Cerebellar cortex (tissue), 1 donor: ENCODE measurements at regions not wholly inside any gene's neighbourhood (a gene's known extent, or its start where the extent isn't known, plus 50 kb on each side); places are given as distances from the start of the nearest gene placed in this dataset.

Experiments
- DNase-seq: peaks from one replicate; pipeline ENCODE4 v3.0.0-alpha.2; 2015; ENCODE audit warnings: low spot score

DNA sequence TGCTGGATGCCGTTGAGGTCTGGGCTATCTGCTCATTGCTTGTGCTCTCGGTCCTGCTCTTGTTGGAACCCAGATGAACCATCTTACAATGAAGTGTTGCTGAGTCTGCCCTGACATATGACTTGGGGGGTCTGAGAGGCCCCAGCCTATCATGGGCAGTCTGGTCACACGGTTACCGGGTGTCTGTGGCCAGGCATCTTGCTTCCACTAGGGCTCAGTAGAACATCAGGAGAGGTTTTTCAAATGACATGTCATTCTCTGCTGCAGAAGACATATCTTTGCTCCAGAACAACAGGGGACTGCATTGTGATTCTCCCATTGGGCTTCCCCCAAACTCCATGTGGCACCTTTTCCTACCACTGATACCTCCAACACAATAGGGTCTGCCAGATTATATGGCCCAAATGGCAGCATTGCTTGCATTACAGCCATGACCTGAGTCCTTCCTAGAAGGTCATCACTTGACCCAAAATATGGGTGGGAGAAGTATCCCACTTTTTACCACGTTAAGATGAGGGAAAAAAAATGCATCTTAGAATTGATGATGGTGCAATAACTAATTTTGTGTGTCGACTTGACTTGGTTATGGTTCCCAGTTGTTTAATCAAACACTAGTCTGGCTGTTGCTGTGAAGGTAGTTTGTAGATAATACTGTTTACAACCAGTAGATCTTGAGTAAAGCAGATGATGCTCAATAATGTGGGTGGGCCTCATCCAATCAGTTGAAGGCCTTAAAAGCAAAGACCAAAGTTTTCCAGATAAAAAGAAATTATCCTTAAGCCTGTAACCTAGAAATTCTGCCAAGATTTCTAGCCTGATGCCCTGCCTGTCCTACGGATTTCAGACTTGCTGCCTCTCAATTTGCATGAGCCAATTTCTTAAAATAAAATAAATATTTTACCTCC lies 241.0 kb downstream of the QKI start:
- DNase-seq = no peak

DNA sequence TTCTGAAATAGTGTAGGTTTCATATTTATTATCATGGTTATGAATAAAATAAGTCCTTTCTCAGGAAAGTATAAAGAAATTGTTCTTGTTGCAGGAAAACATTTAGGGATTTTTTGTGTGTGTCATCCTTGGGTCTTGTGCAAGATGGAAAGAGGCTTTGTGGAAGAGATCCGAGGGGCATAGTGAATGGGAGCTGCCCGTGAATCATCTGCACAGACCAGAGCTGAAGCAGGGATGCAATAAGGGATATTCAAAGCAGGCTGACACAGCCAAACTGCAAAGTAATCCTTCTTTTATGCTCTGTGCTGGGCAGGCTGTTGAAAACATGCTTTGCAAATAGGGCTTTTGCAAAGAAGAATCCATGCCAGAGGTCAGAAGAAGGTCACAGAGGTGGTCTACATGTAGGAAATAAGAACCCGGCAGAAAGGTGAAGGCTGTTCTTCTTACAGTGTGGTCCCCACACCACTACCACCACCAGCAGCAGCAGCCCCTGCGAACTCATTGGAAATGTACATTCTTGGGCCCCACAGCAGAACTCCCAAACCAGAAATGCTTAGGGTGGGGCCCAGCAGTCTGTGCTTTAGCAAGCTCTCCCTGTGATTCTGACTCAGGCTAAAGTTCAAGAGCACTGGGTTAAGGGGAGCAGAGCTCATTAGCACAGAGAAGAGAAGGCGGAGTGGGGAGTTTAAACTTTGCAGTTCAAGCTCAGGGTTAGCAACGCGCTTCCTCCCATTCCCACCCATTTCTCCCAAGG lies 237.6 kb downstream of the QKI start:
- DNase-seq = no peak

DNA sequence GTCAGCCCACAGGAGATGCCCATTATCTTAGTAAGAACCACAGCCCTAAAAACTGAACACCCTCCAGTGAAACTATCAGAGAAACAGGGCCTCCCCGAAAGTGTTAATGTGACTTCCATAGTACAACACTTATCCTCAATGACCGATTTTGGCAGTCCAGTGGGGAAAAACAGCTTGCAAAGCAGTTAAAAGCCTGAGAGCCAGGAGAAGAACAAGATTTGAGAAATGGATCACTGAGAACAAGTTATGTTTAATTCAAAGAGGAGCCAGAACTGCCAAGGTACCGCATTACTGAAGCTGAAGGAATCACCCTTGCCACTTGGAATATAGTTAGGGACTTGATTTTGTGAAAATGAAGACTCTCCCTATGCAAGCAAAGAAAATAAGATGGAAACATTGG lies 236.9 kb downstream of the QKI start:
- DNase-seq = no peak

DNA sequence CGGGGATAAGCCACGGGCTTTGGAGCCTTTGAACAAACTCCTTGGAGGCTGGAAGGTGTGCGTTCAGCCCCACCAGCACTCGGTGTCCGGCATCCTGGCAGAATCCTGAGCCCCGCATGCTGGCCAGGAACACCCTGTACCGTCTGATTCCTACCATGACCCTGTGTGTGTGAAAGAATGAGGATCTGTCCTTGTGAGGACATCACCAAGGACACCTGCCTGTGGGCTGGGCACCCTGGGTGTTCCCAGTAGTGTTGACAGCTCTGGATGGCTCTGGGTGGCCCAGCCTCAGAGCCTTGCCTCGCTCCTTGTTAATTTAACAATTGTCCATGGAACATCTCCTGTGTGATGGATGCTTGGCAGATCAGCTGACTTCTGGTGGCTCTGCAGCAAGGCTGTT lies 234.3 kb downstream of the QKI start:
- DNase-seq = no peak

DNA sequence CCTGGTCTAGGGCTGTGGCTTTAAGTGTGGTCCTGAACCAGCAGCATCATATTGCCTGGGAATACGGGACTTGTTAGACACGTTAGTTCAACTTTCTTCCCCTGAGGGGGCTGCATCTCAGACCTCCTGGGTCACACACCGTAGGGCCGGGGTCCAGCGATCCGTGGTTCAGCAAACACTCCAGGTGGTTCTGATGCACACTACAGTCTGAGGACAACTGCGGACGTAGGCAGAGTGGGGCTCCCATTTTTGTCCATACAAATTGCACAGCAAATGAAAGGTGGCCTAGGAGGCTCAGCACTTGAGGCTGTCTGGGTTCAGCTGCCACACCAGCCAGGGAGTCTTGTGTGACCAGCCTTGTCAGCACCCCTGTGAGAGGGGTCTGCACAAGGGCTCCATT lies 233.1 kb downstream of the QKI start:
- no peak for DNase-seq

DNA sequence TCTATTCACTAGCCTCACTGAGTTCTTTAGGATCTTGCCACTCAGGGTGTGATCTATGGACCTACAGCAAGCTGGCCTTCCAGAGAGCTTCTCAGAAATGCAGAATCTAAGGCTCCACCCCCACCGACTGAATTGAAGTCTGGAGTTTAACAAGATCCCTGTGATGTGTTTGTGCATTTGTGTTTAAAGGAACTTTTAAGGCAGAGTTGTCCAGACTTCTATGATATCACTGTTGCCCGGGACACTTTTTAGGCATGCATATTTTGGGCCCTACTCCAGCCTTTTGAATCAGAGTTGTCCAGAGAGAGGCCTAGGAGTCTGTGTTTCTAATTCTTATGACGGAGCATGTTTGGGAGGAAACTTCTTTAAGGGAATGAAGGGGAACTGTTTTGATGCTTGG lies 232.3 kb downstream of the QKI start:
- DNase-seq = no peak

DNA sequence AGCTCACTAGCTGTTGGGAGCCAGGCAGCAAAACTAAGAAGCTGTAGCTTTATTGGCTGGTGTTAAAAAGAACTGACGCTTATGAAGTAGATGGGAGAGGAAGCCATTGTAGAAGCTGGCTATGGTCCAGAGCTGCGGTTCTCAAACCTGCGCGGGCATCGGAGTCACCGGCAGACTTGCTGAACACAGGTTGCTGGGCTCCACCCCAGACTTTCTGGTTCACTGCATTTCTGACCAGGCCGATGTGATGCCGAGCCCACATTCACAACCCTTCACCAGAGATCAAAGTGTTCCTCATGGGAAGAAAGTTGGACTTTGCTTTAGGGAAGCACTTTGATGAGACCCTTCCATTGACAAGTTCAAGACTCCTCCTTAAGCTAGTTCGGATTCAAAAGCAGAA lies 231.6 kb downstream of the QKI start:
- DNase-seq = no peak

DNA sequence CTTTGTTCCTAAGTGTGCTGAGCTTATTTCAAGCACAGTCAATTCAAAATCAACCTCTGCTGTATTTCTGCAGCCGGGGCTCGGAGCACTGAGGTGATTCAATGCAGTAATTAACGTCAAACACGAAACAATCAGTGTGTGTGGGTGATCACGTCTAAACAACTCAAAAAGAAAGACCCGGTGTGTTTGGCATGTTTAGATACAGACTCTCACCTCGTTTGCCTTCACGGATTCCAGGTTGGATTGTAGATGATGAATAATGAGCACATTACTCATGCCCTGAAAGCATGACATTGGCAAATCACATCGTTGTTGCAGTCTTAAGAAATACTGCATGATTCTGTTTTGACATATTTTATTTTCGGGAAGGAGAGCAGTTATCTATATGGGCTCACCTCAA lies 231.0 kb downstream of the QKI start:
- no peak for DNase-seq

DNA sequence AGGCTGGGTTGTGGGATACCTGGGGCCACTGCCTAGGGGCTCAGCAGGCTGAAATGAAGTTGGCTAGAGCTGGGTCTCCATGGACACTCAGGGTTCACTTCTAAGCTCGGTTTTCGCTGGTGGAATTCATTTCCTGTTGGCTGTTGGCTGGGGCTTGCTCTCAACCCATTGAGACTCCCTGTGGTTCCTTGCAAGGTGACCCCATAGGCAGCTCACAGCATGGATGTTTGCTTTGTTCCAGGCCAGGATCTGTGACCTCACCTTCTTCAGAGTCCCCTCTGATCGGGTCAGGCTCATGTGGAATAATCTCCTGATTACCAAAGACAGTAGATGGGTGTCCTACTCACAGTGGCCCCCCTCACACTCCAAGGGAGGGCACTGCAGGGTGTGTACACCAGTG lies 229.3 kb downstream of the QKI start:
- DNase-seq = no peak

DNA sequence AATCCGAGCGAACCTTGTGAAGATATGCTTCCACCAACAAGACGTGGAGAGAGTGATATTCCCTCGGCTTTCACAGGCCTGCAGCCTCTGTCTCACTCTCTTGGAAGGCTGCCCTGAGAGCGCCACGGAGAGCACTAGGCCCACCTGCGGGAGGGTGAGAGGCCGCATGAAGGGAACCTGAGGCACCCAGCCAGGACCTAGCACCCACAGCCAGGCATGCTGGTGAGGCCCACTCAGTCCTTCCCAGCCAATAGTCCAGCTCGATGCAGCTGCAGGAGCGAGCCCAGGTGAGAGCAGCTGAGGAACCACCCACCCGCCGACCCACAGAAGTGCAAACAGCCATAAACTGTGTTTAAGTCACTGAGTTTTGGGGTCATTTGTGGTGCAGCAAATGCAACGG lies 227.2 kb downstream of the QKI start:
- DNase-seq = no peak

DNA sequence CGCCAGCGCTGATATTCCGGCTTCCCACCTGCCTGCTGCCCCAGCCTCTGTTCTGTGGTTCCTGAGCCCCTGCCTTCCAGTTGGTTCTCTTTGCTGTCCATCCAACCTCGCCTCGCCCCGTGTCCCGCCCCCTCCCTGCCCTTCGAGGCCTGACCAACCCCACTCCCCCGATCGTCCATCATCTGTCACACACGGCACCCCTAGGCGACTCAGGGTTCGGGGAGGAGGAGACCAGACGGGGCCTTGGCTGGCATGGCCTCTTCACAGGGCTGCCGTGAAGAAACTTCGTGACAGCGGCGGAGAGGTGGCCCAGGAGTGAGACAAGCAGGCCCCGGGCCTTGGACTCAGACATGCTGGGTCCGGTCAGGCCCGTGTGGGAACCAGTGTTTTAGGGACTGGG lies 226.1 kb downstream of the QKI start:
- DNase-seq = no peak

DNA sequence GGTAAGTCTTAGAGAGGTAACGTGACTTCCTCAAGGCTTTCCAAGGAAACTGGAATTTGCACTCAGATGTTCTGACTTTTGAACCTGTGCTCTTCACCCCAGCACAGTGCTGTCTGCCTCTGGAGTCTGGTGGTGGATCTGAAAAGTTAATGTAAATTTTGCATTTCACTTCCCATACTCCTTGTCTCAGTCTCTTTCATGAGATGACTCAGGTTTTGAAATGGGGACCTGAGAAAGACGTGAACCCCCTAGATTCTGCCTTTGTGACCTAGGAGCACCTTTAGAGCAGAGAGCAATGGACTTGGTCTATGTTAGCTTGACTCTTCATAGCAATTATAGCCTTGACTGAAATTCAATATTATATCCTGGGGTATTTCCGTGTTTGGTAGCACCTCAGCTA lies 223.0 kb downstream of the QKI start:
- DNase-seq = no peak

DNA sequence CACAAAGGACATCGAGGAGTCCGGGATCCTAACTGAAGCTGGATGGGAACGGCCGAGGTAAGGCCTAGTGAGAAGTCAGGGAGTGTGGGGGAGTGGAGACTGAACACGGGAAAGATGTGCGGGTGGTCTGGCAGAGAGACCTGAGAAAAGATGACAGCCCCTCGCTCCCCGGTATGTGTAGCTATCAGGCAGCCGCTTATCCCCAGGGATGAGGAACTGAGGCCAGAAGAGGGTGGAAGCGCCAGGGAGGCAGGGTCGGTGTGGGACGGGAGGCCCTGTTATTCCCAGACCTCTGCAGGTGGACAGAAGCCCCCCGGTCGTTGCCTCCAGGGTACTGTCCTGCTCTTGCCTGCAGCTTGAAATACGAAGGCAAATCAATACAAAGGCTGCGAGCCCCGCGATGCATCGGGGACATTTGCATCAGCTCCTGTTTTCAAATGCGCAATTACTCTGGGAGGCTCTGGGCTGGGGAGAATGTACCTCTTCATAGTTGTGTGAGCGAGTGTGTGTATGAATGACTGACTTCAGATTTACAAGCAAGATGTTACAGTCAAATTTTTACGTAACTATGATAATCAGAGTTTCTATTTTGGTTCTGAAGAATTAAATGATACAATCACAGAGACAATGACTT lies 221.3 kb downstream of the QKI start:
- DNase-seq = no peak

DNA sequence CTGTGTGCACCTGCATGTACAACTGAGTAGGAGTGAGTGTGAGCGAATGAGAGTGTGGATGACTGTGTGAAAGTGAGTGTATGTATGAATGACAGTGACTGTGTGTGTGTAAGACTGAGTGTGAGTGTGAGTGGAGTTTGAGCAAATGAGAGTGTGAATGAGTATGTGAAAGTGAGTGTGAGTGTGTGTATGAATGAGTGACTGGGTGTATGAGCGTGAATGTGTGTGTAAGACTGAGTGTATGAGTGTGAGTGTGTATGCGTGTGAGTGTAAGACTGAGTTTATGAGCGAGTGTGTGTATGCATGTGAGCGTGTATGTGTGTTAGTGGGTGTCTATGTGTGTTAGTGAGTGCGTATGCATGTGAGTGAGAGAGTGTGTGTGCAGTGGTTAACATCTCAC lies 220.8 kb downstream of the QKI start:
- no peak for DNase-seq

DNA sequence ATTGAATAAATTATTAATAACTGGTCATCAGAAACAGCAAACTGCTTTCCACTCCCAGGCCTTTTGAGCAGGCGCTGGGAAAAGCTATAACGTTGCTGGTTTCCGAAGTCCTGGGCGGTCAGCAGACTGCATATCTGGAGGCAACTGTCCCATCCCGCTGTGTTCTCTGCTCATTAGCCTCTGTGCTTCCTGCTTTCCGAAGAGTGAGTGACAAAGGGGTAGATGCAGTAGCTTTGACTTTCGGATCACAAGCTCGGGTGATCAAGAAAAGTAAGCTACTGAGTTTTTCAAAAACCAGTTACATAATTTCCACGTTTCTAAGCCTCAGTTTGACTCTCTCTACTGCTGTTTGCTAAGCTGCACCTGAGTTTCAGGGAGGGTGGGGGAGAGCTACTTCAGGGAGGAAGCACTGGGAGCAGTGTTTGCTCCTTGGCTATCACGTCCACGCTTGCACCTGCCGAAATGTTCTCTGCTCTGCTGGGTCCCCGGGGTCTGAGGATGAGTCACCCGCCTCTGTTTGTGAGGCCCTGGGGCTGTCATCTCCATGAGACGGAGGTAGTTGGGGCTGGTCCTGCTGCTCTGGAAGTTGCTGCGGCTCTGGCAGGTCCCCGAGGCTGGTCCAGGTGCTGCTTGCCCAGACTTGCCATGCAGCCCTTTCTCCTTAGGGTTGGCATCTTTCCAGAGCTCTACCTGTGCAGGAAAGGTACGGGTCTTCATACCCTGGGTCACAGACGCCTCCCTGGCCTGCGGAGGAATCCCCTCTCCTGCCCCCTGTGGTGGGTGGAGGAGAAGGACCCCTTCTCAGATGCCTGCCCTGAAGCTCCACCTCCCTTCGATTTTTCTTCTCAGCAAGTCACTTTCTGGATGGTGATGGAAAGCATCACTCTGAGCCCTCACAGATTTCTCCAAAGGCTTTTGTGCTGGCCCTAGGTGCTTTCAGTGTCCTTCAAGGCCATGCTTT lies 220.0 kb downstream of the QKI start:
- DNase-seq = no peak

DNA sequence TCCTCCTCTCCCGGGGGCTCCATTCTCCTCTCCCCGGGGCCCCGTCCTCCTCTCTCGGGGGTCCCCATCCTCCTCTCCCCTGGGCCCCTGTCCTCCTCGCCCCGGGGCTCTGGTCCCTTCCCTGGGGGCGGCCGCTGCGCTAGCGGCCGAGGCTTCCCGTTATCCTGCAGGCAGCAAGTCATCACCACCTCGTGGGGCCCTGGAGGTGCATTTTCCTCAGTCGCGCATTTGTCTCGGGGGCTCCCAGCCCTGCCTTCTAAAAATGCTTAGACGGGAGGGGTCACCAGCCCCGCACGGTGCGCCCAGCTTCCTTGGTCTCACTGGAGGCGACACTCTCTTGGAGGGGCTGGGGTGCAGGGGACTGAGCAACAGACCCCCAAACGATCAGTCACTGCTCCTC lies 216.5 kb downstream of the QKI start:
- DNase-seq = no peak

DNA sequence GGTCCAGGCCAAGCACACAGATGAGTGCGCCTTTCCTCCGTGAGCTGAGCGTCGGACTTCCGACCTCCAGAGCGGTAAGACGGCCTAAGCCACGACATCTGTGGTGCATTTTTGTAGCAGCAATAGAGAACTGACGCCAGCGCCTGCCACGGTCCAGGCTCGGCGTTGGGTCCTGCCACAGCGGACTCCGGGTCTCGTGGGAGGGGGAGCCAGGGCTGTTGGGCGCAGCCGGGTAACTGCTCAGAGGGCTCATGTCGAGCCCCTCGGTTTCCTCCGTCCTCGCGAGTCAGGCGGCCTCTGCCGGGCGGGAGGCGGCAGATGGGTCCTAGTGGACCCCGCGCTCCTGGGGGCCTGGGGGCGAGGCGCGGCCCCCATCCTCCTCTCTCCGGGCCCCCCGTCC lies 216.1 kb downstream of the QKI start:
- no peak for DNase-seq

DNA sequence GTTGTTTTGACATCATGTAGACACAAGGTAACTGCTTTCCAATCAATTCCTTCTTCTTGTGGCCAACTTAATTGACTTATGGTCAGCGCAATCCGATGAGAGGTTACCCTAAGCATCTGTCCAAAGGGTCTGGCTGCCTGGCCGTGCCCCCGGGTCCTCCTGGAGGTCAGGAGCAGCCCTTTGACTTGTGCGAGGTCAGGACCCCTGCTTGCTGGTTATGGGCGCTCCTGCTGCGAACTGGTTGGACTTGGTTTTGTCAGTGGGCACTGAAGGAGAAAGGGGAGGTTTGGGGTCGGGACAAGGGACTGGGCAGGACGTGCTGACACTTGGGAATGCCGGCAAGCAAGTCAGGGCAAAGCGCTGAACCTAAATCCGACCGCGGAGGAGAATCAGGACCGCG lies 215.6 kb downstream of the QKI start:
- DNase-seq = no peak
